ENCODE measurements at regions not wholly inside any gene's neighbourhood (a gene's known extent, or its start where the extent isn't known, plus 50 kb on each side); places are given as distances from the start of the nearest gene placed in this dataset.

DNA sequence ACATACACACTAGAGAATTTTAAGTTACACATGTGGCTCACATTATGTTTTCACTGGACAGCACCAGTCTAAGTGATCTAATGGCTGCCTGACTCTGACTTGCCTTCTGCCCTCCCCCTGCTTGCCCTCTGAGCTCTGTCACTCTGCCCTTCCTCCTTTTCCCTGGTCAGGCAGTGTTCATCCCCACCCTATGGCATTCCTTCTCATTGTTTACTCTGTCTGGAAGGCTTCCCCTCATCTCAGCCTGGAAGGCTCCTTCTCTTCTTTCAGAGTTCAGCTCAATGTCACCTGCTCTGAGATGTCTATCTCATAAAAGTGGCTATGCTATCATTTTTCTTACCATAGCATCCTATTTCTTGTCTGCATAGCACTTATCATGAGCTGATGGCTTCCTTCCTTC lies 305.7 kb downstream of the BMPER start:
- no peak for ATAC-seq (ENCODE audit: low read depth)
- Histone ChIP-seq H3K9me3 (ENCODE audit: control insufficient read depth, insufficient read depth, low read length) (no peaks in the 10 kb centered on the region), H3K27ac (ENCODE audit: insufficient read depth, low read length) (no peak overlapping the region), H2AK9ac (replicated peaks; ENCODE audit: low read depth, low read length, poor library complexity) (no peak overlapping the region), H2BK120ac (ENCODE audit: low read depth, low read length) (no peak overlapping the region), H3K23ac (ENCODE audit: low read depth, low read length) (no peak overlapping the region), H2AFZ (replicated peaks; ENCODE audit: low read length, poor library complexity) (no peak overlapping the region), H3K9ac (ENCODE audit: low read depth, low read length) (no peak overlapping the region), H3K4ac (ENCODE audit: low read depth, low read length) (no peak overlapping the region), H4K20me1 (ENCODE audit: insufficient read depth, low read length) (no peaks in the 10 kb centered on the region), H3K27me3 (ENCODE audit: control insufficient read depth, insufficient read depth, low read length) (peaks cover 4% of the 10 kb centered on the region), H4K5ac (ENCODE audit: low read depth, low read length) (no peak overlapping the region), H3K56ac (ENCODE audit: extremely low read depth, insufficient read depth, low read length) (no peak overlapping the region), H2BK15ac (ENCODE audit: low read depth, low read length) (no peak overlapping the region), H3K9me1 (ENCODE audit: insufficient read depth, low read length) (no peaks in the 10 kb centered on the region), H4K91ac (ENCODE audit: insufficient read depth, low read depth, low read length) (no peak overlapping the region), H3K4me2 (ENCODE audit: low read depth, low read length) (no peak overlapping the region), H2AK5ac (ENCODE audit: low read depth, low read length) (no peak overlapping the region), H3K4me1 (ENCODE audit: control insufficient read depth, insufficient read depth, low read length) (no peaks in the 10 kb centered on the region), H4K8ac (ENCODE audit: low read depth in 2 of 2, low read length in 2 of 2) (no peak overlapping the region), H3K36me3 (ENCODE audit: control insufficient read depth, insufficient read depth, low read length) (no peaks in the 10 kb centered on the region), H3K18ac (ENCODE audit: low read depth, low read length) (no peak overlapping the region), H2BK5ac (ENCODE audit: low read depth, low read length, poor library complexity, severe bottlenecking) (no peak overlapping the region), H3K14ac (replicated peaks; ENCODE audit: low read depth, low read length) (no peak overlapping the region), H3K4me3 (ENCODE audit: insufficient read depth, low read depth, low read length) (no peak overlapping the region), H3K79me1 (ENCODE audit: low read depth in 1 of 2, low read length in 2 of 2) (no peaks in the 10 kb centered on the region), H2BK20ac (ENCODE audit: low read depth, low read length) (no peak overlapping the region)
- TF ChIP-seq CEBPB (IDR thresholded peaks at IDR 0.05; ENCODE audit: low read depth, low read length) (no peak), MXI1 (IDR thresholded peaks at IDR 0.05; ENCODE audit: borderline replicate concordance, low read depth, low read length) (no peak), NFE2L2 (IDR thresholded peaks at IDR 0.05; ENCODE audit: low read depth, low read length) (no peak), CHD1 (IDR thresholded peaks at IDR 0.05; ENCODE audit: low read depth, low read length) (no peak), POLR2A (IDR thresholded peaks at IDR 0.05; ENCODE audit: low read depth, low read length) (no peak), MAZ (IDR thresholded peaks at IDR 0.05; ENCODE audit: borderline replicate concordance, low read depth, low read length) (no peak), FOS (IDR thresholded peaks at IDR 0.05; ENCODE audit: low read depth, low read length) (no peak), RCOR1 (IDR thresholded peaks at IDR 0.05; ENCODE audit: insufficient replicate concordance, low read length) (no peak), SMC3 (IDR thresholded peaks at IDR 0.05; ENCODE audit: low read depth, low read length) (no peak)
- TF ChIP-seq, protein P1, sequence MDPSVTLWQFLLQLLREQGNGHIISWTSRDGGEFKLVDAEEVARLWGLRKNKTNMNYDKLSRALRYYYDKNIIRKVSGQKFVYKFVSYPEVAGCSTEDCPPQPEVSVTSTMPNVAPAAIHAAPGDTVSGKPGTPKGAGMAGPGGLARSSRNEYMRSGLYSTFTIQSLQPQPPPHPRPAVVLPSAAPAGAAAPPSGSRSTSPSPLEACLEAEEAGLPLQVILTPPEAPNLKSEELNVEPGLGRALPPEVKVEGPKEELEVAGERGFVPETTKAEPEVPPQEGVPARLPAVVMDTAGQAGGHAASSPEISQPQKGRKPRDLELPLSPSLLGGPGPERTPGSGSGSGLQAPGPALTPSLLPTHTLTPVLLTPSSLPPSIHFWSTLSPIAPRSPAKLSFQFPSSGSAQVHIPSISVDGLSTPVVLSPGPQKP (IDR thresholded peaks at IDR 0.05; ENCODE audit: borderline replicate concordance, low read depth, low read length), result no peak
- TF ChIP-seq, protein P2, sequence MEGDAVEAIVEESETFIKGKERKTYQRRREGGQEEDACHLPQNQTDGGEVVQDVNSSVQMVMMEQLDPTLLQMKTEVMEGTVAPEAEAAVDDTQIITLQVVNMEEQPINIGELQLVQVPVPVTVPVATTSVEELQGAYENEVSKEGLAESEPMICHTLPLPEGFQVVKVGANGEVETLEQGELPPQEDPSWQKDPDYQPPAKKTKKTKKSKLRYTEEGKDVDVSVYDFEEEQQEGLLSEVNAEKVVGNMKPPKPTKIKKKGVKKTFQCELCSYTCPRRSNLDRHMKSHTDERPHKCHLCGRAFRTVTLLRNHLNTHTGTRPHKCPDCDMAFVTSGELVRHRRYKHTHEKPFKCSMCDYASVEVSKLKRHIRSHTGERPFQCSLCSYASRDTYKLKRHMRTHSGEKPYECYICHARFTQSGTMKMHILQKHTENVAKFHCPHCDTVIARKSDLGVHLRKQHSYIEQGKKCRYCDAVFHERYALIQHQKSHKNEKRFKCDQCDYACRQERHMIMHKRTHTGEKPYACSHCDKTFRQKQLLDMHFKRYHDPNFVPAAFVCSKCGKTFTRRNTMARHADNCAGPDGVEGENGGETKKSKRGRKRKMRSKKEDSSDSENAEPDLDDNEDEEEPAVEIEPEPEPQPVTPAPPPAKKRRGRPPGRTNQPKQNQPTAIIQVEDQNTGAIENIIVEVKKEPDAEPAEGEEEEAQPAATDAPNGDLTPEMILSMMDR (conservative IDR thresholded peaks at IDR 0.05; ENCODE audit: low read depth, low read length), result no peak
- no TSS peak for BruUV-seq (replicated peaks)
- CTCF ChIA-PET, result no interaction called here
- in situ Hi-C loops (cut with MboI; ENCODE audit: low sequenced_read_pairs), result no loop called here
- dilution Hi-C loops (cut with HindIII; ENCODE audit: low sequenced_read_pairs, unreplicated experiment), result no loop called here
- intact Hi-C loops (cut with micrococcal nuclease), result no loop called here
- POLR2A ChIA-PET (ENCODE audit: unreplicated experiment), result no interaction called here
- no peak for DNase-seq

Measured in IMR-90 (cell line).